NB4 (cell line): ENCODE measurements at regions not wholly inside any gene's neighbourhood (a gene's known extent, or its start where the extent isn't known, plus 50 kb on each side); places are given as distances from the start of the nearest gene placed in this dataset.

Experiments used
- DNase-seq: peaks from one replicate; pipeline ENCODE4 v3.0.0; 2010; ENCODE audit warnings: low read depth
- H3K4me3 ChIP-seq: one replicate; pipeline ENCODE4 v1.5.1; 2011; ENCODE audit warnings: mild to moderate bottlenecking, low read depth, low read length, moderate library complexity
- CTCF ChIP-seq: IDR thresholded peaks from one replicate; pipeline ENCODE4 v1.5.1; 2012; ENCODE audit warnings: low read depth, low read length
- MYC ChIP-seq: IDR thresholded peaks from 2 replicates; pipeline ENCODE4 v1.6.1; 2011; ENCODE audit warnings: low read depth, low read length
- POLR2A ChIP-seq: IDR thresholded peaks from 2 replicates; pipeline ENCODE4 v1.6.1; 2011; ENCODE audit warnings: mild to moderate bottlenecking; ENCODE audit not compliant: insufficient read length; ENCODE audit errors: extremely low read depth
- TF ChIP-seq, protein P1 (sequence below): IDR thresholded peaks from 2 replicates; pipeline ENCODE4 v1.6.1; 2011; ENCODE audit warnings: low read depth, low read length

- no peak for TF ChIP-seq POLR2A
- TF ChIP-seq, protein P1, sequence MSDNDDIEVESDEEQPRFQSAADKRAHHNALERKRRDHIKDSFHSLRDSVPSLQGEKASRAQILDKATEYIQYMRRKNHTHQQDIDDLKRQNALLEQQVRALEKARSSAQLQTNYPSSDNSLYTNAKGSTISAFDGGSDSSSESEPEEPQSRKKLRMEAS = no peak
- TF ChIP-seq CTCF = no peak
- TF ChIP-seq MYC = no peak
- DNase-seq = no peak
- no peak overlapping the region for H3K4me3 ChIP-seq
Observed at GRCh38 chr4:20101831-20102230, 149.9 kb upstream of the SLIT2 start.

GRCh38 chr4:20096911-20097310, 154.8 kb upstream of the SLIT2 start:
- no peak overlapping the region for H3K4me3 ChIP-seq
- no peak for DNase-seq
- TF ChIP-seq POLR2A (no peak), MYC (no peak), CTCF (no peak)
- TF ChIP-seq, protein P1 = no peak

DNA sequence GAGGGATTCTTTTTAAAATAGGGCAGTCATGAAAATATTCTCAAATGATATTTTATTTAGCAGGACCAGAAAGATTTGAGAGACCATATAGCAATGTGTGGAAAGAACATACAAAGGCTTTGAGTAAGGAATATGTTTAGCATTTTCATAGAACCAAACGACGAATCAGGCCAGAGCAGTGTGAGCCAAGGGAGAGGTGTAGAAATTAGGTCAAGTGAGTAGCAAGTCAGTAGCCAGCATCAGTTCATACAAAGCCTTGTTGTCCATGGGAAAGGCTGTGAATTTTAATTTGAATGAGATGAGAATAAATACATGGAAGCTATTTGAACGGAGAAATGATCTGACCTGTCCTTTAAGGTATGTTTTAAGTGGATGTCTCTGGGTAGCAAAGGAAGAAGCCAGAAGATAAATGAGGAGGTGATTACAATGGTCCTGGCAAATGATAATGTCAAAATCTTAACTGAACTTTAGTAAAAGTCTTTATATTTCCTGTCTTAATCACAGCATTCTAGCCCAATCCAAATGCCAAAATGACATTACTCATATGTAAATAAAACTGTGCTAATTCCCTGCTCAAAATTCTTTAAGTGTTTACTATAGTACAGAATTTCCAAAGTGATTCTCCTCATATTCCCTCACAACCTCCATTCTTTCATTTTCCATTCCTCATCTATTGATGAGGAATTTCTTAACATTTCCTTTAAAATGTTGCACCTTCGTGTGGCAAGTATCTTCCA, 155.7 kb upstream of the SLIT2 start:
- no peak overlapping the region for H3K4me3 ChIP-seq
- no peak for DNase-seq
- TF ChIP-seq POLR2A (no peak), CTCF (no peak), MYC (no peak)
- TF ChIP-seq, protein P1 = no peak

GRCh38 chr4:20091781-20092180, 159.9 kb upstream of the SLIT2 start:
- no peak for DNase-seq
- no peak for TF ChIP-seq CTCF
- no peak for TF ChIP-seq MYC
- no peak for TF ChIP-seq POLR2A
- TF ChIP-seq, protein P1 = no peak
- no peak overlapping the region for H3K4me3 ChIP-seq

DNA sequence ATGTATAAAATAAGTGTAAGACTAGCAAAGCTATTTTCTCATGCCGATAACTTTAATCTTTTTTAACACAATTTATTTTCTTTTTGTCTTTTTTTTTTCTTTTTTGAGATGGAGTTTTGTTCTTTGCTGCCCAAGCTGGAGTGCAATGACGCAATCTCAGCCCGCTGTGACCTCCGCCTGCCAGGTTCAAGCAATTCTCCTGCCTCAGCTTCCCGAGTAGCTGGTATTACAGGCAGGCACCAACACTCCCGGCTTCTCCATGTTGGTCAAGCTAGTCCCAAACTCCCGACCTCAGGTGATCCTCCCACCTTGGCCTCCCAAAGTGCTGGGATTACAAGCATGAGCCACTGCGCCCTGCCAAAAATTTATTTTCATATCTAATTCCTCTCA, 164.2 kb upstream of the SLIT2 start:
- H3K4me3 ChIP-seq = no peak overlapping the region
- DNase-seq = no peak
- TF ChIP-seq POLR2A = no peak
- no peak for TF ChIP-seq MYC
- TF ChIP-seq CTCF = no peak
- TF ChIP-seq, protein P1 = no peak
